Progenitor cell of endocrine pancreas (in vitro differentiated cells): ENCODE measurements at regions not wholly inside any gene's neighbourhood (a gene's known extent, or its start where the extent isn't known, plus 50 kb on each side); places are given as distances from the start of the nearest gene placed in this dataset.
A peak's percentile ranks its signal among the peaks of the same experiment; 100 is the strongest.

Source experiments
- DNase-seq: peaks from one replicate; pipeline ENCODE4 v3.0.0; 2021; ENCODE audit warnings: low spot score; ENCODE audit not compliant: unreplicated experiment
- H3K27ac Mint-ChIP-seq: 2 replicates; pipeline ENCODE4 v1.8.0; 2021; ENCODE audit warnings: mild to moderate bottlenecking, moderate library complexity, mixed read lengths
- H3K27me3 Mint-ChIP-seq: 2 replicates; pipeline ENCODE4 v1.8.0; 2021; ENCODE audit warnings: mixed read lengths
- H3K36me3 Mint-ChIP-seq: 2 replicates; pipeline ENCODE4 v1.8.0; 2022; ENCODE audit warnings: mixed read lengths; ENCODE audit not compliant: insufficient read depth
- H3K4me1 Mint-ChIP-seq: 2 replicates; pipeline ENCODE4 v1.8.0; 2021; ENCODE audit warnings: low read depth, mixed read lengths
- H3K4me3 Mint-ChIP-seq: 2 replicates; pipeline ENCODE4 v1.8.0; 2021; ENCODE audit warnings: low read depth, mild to moderate bottlenecking, moderate library complexity, mixed read lengths
- H3K9me3 Mint-ChIP-seq: 2 replicates; pipeline ENCODE4 v1.8.0; 2021; ENCODE audit warnings: low read depth, mixed read lengths
- CTCF ChIP-seq: fragments of 200-600 bp; sonication (generic); IDR thresholded peaks from one replicate; pipeline ENCODE4 v1.5.0; 2021; ENCODE audit warnings: antibody characterized with exemption, mild to moderate bottlenecking; ENCODE audit not compliant: unreplicated experiment

GRCh38 chr20:51305316-51306052 is 237.0 kb downstream of the NFATC2 start:
- Mint-ChIP-seq H3K27ac (peak overlapping the region; percentile 90), H3K4me1 (peaks cover 23% of the 10 kb centered on the region), H3K27me3 (peaks cover 3% of the 10 kb centered on the region), H3K9me3 (peaks cover 13% of the 10 kb centered on the region), H3K36me3 (peaks cover 4% of the 10 kb centered on the region), H3K4me3 (no peak overlapping the region)
- no peak for TF ChIP-seq CTCF
- DNase-seq, result no peak

DNA sequence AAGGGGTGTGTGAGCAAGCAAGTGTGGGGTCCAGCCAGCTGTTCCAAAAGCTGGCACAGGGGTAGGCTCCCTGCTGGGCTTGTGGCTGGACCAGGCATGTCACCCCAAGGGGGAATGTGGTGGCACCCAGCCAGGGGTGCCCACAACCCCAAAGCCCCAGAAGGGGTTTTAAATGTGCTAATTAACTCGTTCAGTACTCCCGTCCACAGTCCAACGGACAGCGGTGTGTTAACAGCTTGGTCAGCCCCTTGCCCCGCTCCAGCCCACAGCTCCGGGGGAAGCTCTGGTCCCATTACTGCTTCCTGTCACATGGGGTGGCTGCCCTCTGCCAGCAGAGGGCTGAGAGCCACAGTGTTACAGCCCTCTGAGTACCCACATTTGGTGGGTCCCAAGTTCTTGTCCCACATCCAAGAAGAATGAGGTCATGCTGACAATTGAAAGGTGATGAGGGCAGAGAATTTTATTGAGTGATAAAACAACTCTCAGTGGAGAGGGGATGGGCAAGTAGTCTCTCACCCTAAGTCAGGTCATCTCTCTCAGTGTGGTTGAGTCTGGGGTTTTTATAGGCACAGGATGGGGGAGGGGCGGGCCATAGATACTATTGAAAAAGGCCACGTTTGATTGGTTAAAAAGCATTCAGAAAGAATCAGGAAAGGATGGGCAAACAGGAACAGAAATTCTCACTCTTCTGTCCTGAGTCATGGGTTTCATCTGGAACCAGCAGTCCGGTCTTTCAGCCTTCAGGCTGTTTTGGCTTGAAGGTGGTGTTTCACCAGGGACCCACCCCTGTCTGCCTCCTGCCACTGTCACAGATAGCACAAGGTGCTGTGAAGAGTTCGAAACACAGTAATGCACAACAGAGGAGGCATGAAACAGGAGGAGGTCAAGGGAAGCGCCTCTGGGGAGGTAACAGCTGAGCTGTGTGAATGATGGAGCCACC is 238.5 kb downstream of the NFATC2 start:
- H3K36me3 Mint-ChIP-seq, result peaks cover 6% of the 10 kb centered on the region
- DNase-seq, result no peak
- H3K4me1 Mint-ChIP-seq, result peaks cover 23% of the 10 kb centered on the region
- peaks cover 19% of the 10 kb centered on the region for H3K9me3 Mint-ChIP-seq
- no peak for TF ChIP-seq CTCF
- peak overlapping the region; percentile 90 for H3K27ac Mint-ChIP-seq
- peaks cover 3% of the 10 kb centered on the region for H3K27me3 Mint-ChIP-seq
- no peak overlapping the region for H3K4me3 Mint-ChIP-seq

GRCh38 chr20:51301026-51301425 is 241.5 kb downstream of the NFATC2 start:
- peaks cover 7% of the 10 kb centered on the region for H3K36me3 Mint-ChIP-seq
- TF ChIP-seq CTCF, result no peak
- H3K9me3 Mint-ChIP-seq, result peaks cover 19% of the 10 kb centered on the region

DNA sequence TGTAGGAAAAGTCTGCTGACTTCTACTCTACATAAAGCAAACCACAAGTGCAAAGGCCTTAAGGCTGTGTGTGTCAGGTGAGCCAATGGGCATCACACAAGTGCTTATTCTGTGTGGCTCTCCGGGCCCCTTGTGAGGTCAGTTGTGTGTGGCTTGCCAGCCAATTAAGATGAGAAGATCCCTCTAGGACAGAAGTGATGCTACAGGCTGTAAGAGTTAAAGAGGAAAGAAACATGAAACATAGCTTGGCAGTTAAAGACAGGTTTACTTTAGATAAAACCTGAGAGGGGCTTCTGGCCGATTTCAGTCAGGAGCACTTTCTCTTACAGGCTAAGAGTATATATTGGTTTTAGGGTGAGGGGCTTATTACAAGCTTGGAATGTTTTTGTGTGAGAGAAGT is 242.4 kb downstream of the NFATC2 start:
- no peak for DNase-seq
- TF ChIP-seq CTCF, result no peak
- no peak overlapping the region for H3K4me3 Mint-ChIP-seq
- H3K27me3 Mint-ChIP-seq, result no peaks in the 10 kb centered on the region
- H3K36me3 Mint-ChIP-seq, result peaks cover 7% of the 10 kb centered on the region
- H3K9me3 Mint-ChIP-seq, result peaks cover 19% of the 10 kb centered on the region
- H3K27ac Mint-ChIP-seq, result no peak overlapping the region
- peaks cover 8% of the 10 kb centered on the region for H3K4me1 Mint-ChIP-seq

More at GRCh38 chr20:51301026-51301425, 241.5 kb downstream of the NFATC2 start:
- Mint-ChIP-seq H3K4me1 (peaks cover 17% of the 10 kb centered on the region), H3K4me3 (no peak overlapping the region), H3K27ac (no peak overlapping the region), H3K27me3 (no peaks in the 10 kb centered on the region)
- DNase-seq, result no peak

GRCh38 chr20:51299413-51299812 is 243.1 kb downstream of the NFATC2 start:
- Mint-ChIP-seq H3K4me3 (no peak overlapping the region), H3K4me1 (peaks cover 2% of the 10 kb centered on the region), H3K27me3 (peaks cover 2% of the 10 kb centered on the region), H3K9me3 (peaks cover 19% of the 10 kb centered on the region), H3K36me3 (peaks cover 7% of the 10 kb centered on the region), H3K27ac (no peak overlapping the region)
- TF ChIP-seq CTCF, result no peak
- DNase-seq, result no peak
